RWPE1 (cell line): ENCODE measurements at regions not wholly inside any gene's neighbourhood (a gene's known extent, or its start where the extent isn't known, plus 50 kb on each side); places are given as distances from the start of the nearest gene placed in this dataset.
"Not testable (repeated sequence)": the region's sequence is repeated elsewhere in the genome, so short reads cannot be mapped to it uniquely, and the experiment has no call there.

Experiments
- CTCF ChIA-PET: fragments of 350-600 bp; sonication (Branson Sonifier 250); formaldehyde crosslinking; extraction: SDS; loops from one replicate; lab custom pipeline; 2021; lab: Yijun Ruan, JAX
- POLR2A ChIA-PET: fragments of 400-600 bp; formaldehyde crosslinking; extraction: SDS; loops from one replicate; lab custom pipeline; 2020; ENCODE audit warnings: antibody characterized with exemption; ENCODE audit not compliant: low non-redundant PET; lab: Yijun Ruan, JAX
- DNase-seq: peaks from one replicate; pipeline ENCODE4 v3.0.0; 2012; ENCODE audit warnings: low spot score
- H3K27ac ChIP-seq: fragments of 450-650 bp; 2 replicates; pipeline ENCODE4 v1.5.1; 2017
- CTCF ChIP-seq: fragments of 450-650 bp; conservative IDR thresholded peaks from 2 replicates; pipeline ENCODE4 v1.5.1; 2017; ENCODE audit warnings: low read depth, mild to moderate bottlenecking

- no peak for DNase-seq
- ChIA-PET CTCF (no interaction called here), POLR2A (no interaction called here)
- no peak overlapping the region for H3K27ac ChIP-seq
- TF ChIP-seq CTCF: no peak
Measured at GRCh38 chr4:4655011-4655410, 113.2 kb upstream of the STX18 start.

GRCh38 chr4:4651811-4652755 is 110.2 kb upstream of the STX18 start:
- no peak for DNase-seq
- H3K27ac ChIP-seq: no peak overlapping the region
- ChIA-PET POLR2A (no interaction called here), CTCF (no interaction called here)
- no peak for TF ChIP-seq CTCF

- POLR2A ChIA-PET: no interaction called here
- H3K27ac ChIP-seq: no peak overlapping the region; the same call in 1 of the 2 replicates
- no peak for TF ChIP-seq CTCF
- DNase-seq: no peak
- CTCF ChIA-PET: no interaction called here
Measured at GRCh38 chr4:4647041-4647440, 105.2 kb upstream of the STX18 start.

- TF ChIP-seq CTCF: no peak
- H3K27ac ChIP-seq: peak overlapping the region; percentile 44
- CTCF ChIA-PET: interaction anchor here (0.7 kb wide), 1 partner anchor 27 kb away, joined by 5 read pairs; no protein-coding TSS in a partner anchor
- no peak for DNase-seq
- POLR2A ChIA-PET: no interaction called here
Measured at GRCh38 chr4:4645743-4646142, 103.9 kb upstream of the STX18 start.

GRCh38 chr4:4644277-4644676 is 102.4 kb upstream of the STX18 start:
- DNase-seq, CTCF ChIA-PET, POLR2A ChIA-PET: not testable (repeated sequence)
- H3K27ac ChIP-seq: peak overlapping the region; percentile 85

- peak overlapping the region; percentile 85 for H3K27ac ChIP-seq
- POLR2A ChIA-PET, DNase-seq: not testable (repeated sequence)
- CTCF ChIA-PET: interaction anchor here (0.7 kb wide), 1 partner anchor 833 kb away, joined by 3 read pairs; no protein-coding TSS in a partner anchor
Measured at GRCh38 chr4:4643743-4644142, 101.9 kb upstream of the STX18 start.

- ChIA-PET CTCF (interaction anchor here (0.7 kb wide), 1 partner anchor 833 kb away, joined by 3 read pairs; no protein-coding TSS in a partner anchor), POLR2A (no interaction called here)
- H3K27ac ChIP-seq: peak overlapping the region; percentile 11; the same call in 1 of the 2 replicates
- TF ChIP-seq CTCF: no peak
- no peak for DNase-seq
Measured at GRCh38 chr4:4643306-4643705, 101.5 kb upstream of the STX18 start.
